Sigmoid colon (tissue), 6 donors: ENCODE measurements at regions not wholly inside any gene's neighbourhood (a gene's known extent, or its start where the extent isn't known, plus 50 kb on each side); places are given as distances from the start of the nearest gene placed in this dataset.

ENCODE experiments used
- DNase-seq: peaks from one replicate; pipeline ENCODE4 v3.0.0-alpha.2; 2019
- H3K27ac ChIP-seq, 4 donors: fragments of 200-600 bp; sonication (generic); one replicate each; pipeline ENCODE4 v1.5.1; 2016 to 2019; ENCODE audit warnings: mild to moderate bottlenecking in 1 of 4
- H3K27me3 ChIP-seq, 3 donors: fragments of 200-600 bp; sonication (generic); one replicate each; pipeline ENCODE4 v1.5.1; 2019; ENCODE audit warnings: mild to moderate bottlenecking in 1 of 3
- H3K36me3 ChIP-seq, 4 donors: fragments of 200-600 bp; sonication (generic); one replicate each; pipeline ENCODE4 v1.5.1; 2016 to 2019
- H3K4me1 ChIP-seq, 4 donors: fragments of 200-600 bp; sonication (generic); one replicate each; pipeline ENCODE4 v1.5.1; 2017 to 2019
- H3K4me3 ChIP-seq, 4 donors: fragments of 200-600 bp; sonication (generic); one replicate each; pipeline ENCODE4 v1.5.1; 2017 to 2019; ENCODE audit warnings: mild to moderate bottlenecking in 2 of 4, moderate library complexity in 1 of 4
- H3K9me3 ChIP-seq, 4 donors: fragments of 200-600 bp in 3 of 4; sonication (generic) in 3 of 4; one replicate each; pipeline versions ENCODE4 v1.5.1 to v1.6.1; 2013 to 2019
- EP300 ChIP-seq, 4 donors: sonication (generic); formaldehyde crosslinking; IDR thresholded peaks; one replicate each; pipeline ENCODE4 v1.6.1; 2017; ENCODE audit warnings: antibody characterized with exemption in 4 of 4
- POLR2A ChIP-seq, 2 donors: fragments of 450-650 bp; IDR thresholded peaks; one replicate each; pipeline ENCODE4 v1.6.1; 2016; ENCODE audit warnings: antibody characterized with exemption in 2 of 2, mild to moderate bottlenecking in 2 of 2, moderate library complexity in 2 of 2
- POLR2AphosphoS5 ChIP-seq, 4 donors: sonication (generic); formaldehyde crosslinking; IDR thresholded peaks; one replicate each; pipeline ENCODE4 v1.6.1; 2017; ENCODE audit warnings: antibody characterized with exemption in 4 of 4
- WGBS, 2 donors: extraction: QIAGEN DNeasy Blood & Tissue Kit; methylation state at CpG; one replicate each; pipeline ENCODE4 v1.1.7; 2013; 5-methylcytosine and 5-hydroxymethylcytosine counted together
- intact Hi-C: fragments of 100-400 bp; cut with DNase I; formaldehyde crosslinking; loops from one replicate; pipeline ENCODE4 v1.15.1; 2023
- small RNA-seq, 3 donors: library from RNA; depleted of rRNA; stranded (forward); fragments of <200 nt; gene quantifications; one replicate each; pipeline ENCODE3, GENCODE V24; 2016
- TF ChIP-seq, protein P1 (sequence below), 4 experiments: fragments of 450-650 bp in 3 of 4; fragments of 200-600 bp in 1 of 4; IDR thresholded peaks; one replicate each; pipeline ENCODE4 v1.5.1; 2016 to 2019; ENCODE audit warnings: antibody characterized with exemption in 4 of 4, mild to moderate bottlenecking in 3 of 4, moderate library complexity in 2 of 4
- donor health status: healthy with polysubstance abuse.
- donor health status: healthy.

DNA sequence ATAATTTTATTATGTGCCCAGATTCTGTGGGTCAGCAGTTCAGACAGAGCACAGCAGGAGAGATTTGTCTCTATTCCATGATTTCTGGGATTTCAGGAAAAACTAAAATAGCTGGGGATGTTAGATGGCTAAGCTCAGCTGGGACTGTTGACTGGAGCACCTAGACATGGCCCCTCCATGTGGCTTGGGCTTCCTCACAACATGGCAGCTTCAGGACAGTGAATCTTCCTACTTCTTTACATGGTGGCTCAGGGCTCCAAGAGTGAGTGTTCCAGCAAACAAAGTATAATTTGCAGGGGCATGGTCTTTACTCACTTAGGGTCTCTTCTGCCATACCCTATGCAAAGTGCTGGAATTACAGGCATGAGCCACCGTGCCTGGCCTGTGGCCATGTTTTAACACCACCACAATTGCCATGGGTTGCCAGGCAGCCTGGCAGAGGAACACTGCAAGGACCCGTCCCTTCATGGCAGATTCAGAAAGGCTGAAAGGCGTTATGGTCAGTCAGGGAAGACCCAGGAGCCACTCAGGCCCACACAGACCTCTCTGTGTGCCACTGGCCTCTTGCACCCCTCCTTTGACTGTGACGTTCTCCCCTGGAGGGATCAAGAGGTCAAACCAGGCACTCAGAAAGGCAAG is 50.8 kb upstream of the ZMIZ1 start:
- Histone ChIP-seq H3K9me3 (peaks cover 0 to 5% (median 0%) of the 10 kb centered on the region in 4 donors), H3K27ac (no peak overlapping the region), H3K36me3 (no peaks in the 10 kb centered on the region), H3K4me3 (no peak overlapping the region), H3K27me3 (no peaks in the 10 kb centered on the region), H3K4me1 (peaks cover 0 to 9% (median 4%) of the 10 kb centered on the region in 4 donors)
- DNase-seq: peak; percentile 53
- intact Hi-C loops: no loop called here
- WGBS, 2 donors: 86 to 90% methylated on average over 4 of the region's 4 CpGs
- TF ChIP-seq, protein P1, sequence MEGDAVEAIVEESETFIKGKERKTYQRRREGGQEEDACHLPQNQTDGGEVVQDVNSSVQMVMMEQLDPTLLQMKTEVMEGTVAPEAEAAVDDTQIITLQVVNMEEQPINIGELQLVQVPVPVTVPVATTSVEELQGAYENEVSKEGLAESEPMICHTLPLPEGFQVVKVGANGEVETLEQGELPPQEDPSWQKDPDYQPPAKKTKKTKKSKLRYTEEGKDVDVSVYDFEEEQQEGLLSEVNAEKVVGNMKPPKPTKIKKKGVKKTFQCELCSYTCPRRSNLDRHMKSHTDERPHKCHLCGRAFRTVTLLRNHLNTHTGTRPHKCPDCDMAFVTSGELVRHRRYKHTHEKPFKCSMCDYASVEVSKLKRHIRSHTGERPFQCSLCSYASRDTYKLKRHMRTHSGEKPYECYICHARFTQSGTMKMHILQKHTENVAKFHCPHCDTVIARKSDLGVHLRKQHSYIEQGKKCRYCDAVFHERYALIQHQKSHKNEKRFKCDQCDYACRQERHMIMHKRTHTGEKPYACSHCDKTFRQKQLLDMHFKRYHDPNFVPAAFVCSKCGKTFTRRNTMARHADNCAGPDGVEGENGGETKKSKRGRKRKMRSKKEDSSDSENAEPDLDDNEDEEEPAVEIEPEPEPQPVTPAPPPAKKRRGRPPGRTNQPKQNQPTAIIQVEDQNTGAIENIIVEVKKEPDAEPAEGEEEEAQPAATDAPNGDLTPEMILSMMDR (IDR thresholded peaks at IDR 0.05): no peak
- no peak for TF ChIP-seq POLR2AphosphoS5 (IDR thresholded peaks at IDR 0.05)

DNA sequence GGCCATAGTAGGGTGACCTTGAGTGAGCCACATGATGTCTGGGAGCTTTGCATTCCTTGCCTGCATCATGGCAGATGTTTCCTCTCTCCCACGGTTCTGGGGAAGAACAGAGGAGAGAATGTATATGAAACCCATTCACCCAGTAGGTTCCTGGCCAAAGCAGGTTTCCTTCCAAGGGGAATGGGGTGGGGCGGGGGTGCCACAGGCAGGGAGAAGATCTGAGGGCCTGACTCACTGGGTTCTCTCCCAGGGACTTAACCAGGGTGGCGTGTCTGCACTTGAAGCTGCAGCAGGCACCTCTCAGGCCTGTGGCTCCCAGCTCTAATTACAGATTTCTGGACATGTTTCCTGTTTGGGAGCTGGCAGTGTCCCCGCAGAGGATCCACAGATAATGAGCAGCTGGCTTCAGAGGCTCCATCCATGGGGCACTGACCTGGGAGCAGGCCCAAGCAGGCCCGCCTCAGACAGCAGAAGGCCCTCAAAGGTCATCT is 50.2 kb upstream of the ZMIZ1 start:
- peaks cover 0 to 14% (median 5%) of the 10 kb centered on the region in 4 donors for H3K4me1 ChIP-seq
- 78 to 88% methylated on average over 5 of the region's 5 CpGs for whole genome bisulfite sequencing, 2 donors
- no peaks in the 10 kb centered on the region for H3K27me3 ChIP-seq
- peak; percentile 30 for DNase-seq
- H3K27ac ChIP-seq: no peak overlapping the region
- H3K9me3 ChIP-seq: peaks cover 0 to 5% (median 0%) of the 10 kb centered on the region in 4 donors
- H3K4me3 ChIP-seq: no peak overlapping the region
- TF ChIP-seq POLR2AphosphoS5 (IDR thresholded peaks at IDR 0.05) (no peak), POLR2A (IDR thresholded peaks at IDR 0.05) (no peak), EP300 (IDR thresholded peaks at IDR 0.05) (no peak)
- TF ChIP-seq, protein P1 (IDR thresholded peaks at IDR 0.05): no peak
- no peaks in the 10 kb centered on the region for H3K36me3 ChIP-seq
- intact Hi-C loops: no loop called here

Small RNA genes lying in the stretch of these regions (small RNA-seq; reads per million reads assigned to genes)
- gene RF00056: 0 reads per million in 3 donors
